ENCODE measurements at regions not wholly inside any gene's neighbourhood (a gene's known extent, or its start where the extent isn't known, plus 50 kb on each side); places are given as distances from the start of the nearest gene placed in this dataset.

DNA sequence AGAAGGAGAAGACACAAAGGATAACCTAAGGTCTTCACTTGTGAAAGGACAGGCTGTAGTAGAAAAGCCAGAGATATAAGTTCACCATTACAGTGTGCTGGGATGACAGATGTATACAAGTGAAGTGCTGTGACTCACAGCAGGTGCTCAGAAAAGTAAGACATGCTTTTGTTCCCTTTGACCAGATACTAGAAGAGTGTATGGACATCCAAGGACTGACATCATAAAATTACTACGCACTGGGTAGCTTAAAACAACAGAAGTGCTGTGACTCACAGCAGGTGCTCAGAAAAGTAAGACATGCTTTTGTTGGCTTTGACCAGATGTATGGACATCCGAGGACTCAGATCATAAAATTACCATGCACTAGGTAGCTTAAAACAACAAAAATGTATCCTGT is 61.6 kb upstream of the BTC start:
- Histone ChIP-seq H3K9me3 (ENCODE audit: low read depth) (no peaks in the 10 kb centered on the region), H3K36me3 (no peaks in the 10 kb centered on the region), H3K4me1 (ENCODE audit: low read depth) (no peaks in the 10 kb centered on the region), H3K27ac (no peak overlapping the region), H3K4me3 (no peak overlapping the region), H3K27me3 (no peaks in the 10 kb centered on the region)
- TF ChIP-seq, protein P1, sequence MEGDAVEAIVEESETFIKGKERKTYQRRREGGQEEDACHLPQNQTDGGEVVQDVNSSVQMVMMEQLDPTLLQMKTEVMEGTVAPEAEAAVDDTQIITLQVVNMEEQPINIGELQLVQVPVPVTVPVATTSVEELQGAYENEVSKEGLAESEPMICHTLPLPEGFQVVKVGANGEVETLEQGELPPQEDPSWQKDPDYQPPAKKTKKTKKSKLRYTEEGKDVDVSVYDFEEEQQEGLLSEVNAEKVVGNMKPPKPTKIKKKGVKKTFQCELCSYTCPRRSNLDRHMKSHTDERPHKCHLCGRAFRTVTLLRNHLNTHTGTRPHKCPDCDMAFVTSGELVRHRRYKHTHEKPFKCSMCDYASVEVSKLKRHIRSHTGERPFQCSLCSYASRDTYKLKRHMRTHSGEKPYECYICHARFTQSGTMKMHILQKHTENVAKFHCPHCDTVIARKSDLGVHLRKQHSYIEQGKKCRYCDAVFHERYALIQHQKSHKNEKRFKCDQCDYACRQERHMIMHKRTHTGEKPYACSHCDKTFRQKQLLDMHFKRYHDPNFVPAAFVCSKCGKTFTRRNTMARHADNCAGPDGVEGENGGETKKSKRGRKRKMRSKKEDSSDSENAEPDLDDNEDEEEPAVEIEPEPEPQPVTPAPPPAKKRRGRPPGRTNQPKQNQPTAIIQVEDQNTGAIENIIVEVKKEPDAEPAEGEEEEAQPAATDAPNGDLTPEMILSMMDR (IDR thresholded peaks at IDR 0.05; ENCODE audit: low read depth, low read length), result no peak
- DNase-seq (ENCODE audit: low read depth in 1 of 2, low spot score in 1 of 2), result no peak

DNA sequence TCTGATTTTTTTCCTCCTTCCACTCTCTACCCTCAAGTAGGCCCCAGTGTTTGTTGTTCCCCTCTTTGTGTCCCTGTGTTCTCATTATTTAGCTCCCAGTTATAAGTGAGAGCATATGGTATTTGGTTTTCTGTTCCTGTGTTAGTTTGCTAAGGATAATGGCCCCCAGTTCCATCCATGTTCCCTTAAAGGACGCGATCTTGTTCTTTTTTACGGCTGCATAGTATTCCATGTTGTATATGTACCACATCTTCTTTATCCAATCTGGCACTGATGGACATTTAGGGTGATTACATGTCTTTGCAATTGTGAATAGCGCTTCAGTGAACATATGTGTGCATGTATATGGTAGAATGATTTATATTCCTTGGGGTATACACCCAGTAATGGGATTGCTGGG is 54.5 kb upstream of the BTC start:
- H3K27ac ChIP-seq, result no peak overlapping the region
- no peak overlapping the region for H3K4me3 ChIP-seq
- H3K4me1 ChIP-seq (ENCODE audit: low read depth), result no peaks in the 10 kb centered on the region
- DNase-seq (ENCODE audit: low read depth in 1 of 2, low spot score in 1 of 2), result no peak
- no peaks in the 10 kb centered on the region for H3K27me3 ChIP-seq
- TF ChIP-seq, protein P1 (IDR thresholded peaks at IDR 0.05; ENCODE audit: low read depth, low read length), result no peak
- H3K9me3 ChIP-seq (ENCODE audit: low read depth), result no peaks in the 10 kb centered on the region
- H3K36me3 ChIP-seq, result no peaks in the 10 kb centered on the region

DNA sequence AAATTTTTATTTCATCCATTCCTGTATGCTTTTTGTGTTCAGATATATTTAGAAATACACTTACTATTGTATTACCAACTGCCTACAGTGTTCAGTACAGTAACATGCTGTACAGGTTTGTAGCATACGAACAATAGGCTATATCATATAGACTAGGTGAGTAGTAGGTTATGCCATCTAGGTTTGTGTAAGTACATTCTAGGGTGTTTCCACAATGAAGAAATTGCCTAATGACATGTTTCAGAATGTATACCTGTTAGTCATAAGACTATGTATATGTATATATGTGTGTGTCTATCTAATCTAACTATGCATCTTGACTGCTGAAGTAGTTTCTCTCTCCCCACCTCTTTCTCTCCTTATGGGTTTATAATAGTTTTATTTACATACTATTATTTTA is 51.5 kb upstream of the BTC start:
- Histone ChIP-seq H3K4me1 (ENCODE audit: low read depth) (no peaks in the 10 kb centered on the region), H3K9me3 (ENCODE audit: low read depth) (no peaks in the 10 kb centered on the region), H3K27me3 (no peaks in the 10 kb centered on the region), H3K36me3 (no peaks in the 10 kb centered on the region), H3K4me3 (no peak overlapping the region), H3K27ac (no peak overlapping the region)
- TF ChIP-seq, protein P1 (IDR thresholded peaks at IDR 0.05; ENCODE audit: low read depth, low read length), result no peak
- DNase-seq (ENCODE audit: low read depth in 1 of 2, low spot score in 1 of 2), result no peak
